CD14-positive monocyte (primary cell): ENCODE measurements at regions not wholly inside any gene's neighbourhood (a gene's known extent, or its start where the extent isn't known, plus 50 kb on each side); places are given as distances from the start of the nearest gene placed in this dataset.
"Not testable (repeated sequence)": the region's sequence is repeated elsewhere in the genome, so short reads cannot be mapped to it uniquely, and the experiment has no call there.

Source experiments
- DNase-seq, 3 donors: peaks; one replicate each; pipeline ENCODE4 v3.0.0-alpha.2; 2011 to 2022
- H2AFZ ChIP-seq: 2 replicates; pipeline ENCODE4 v1.6.0; 2012; ENCODE audit warnings: mild to moderate bottlenecking, low read depth, low read length, inconsistent platforms; ENCODE audit not compliant: insufficient read depth, poor library complexity, severe bottlenecking
- H3K27ac ChIP-seq, 2 donors: 1 replicate in 1 of 2; 2 replicates in 1 of 2; pipeline ENCODE4 v1.5.1; 2012 to 2013; ENCODE audit warnings: low read length in 2 of 2, control low read depth in 1 of 2, inconsistent platforms in 1 of 2, low read depth in 1 of 2, mild to moderate bottlenecking in 1 of 2
- H3K27me3 ChIP-seq, 2 donors: one replicate each; pipeline versions ENCODE4 v1.6.0 to v1.6.1; 2011 to 2013; ENCODE audit warnings: low read length in 2 of 2; ENCODE audit not compliant: control insufficient read depth in 2 of 2, insufficient read depth in 2 of 2
- H3K36me3 ChIP-seq, 2 donors: replicated peaks in 1 of 2; 1 replicate in 1 of 2; 2 replicates in 1 of 2; pipeline versions ENCODE4 v1.5.1 to v1.6.1; 2012 to 2013; ENCODE audit warnings: low read length in 2 of 2, control low read depth in 1 of 2, inconsistent platforms in 1 of 2, mild to moderate bottlenecking in 1 of 2; ENCODE audit not compliant: insufficient read depth in 2 of 2, control insufficient read depth in 1 of 2
- H3K4me1 ChIP-seq, 2 donors: 1 replicate in 1 of 2; 2 replicates in 1 of 2; pipeline versions ENCODE4 v1.5.1 to v1.6.1; 2012 to 2013; ENCODE audit warnings: low read length in 2 of 2, control low read depth in 1 of 2, inconsistent platforms in 1 of 2, mild to moderate bottlenecking in 1 of 2, moderate library complexity in 1 of 2; ENCODE audit not compliant: insufficient read depth in 2 of 2, control insufficient read depth in 1 of 2
- H3K4me2 ChIP-seq: replicated peaks from 2 replicates; pipeline ENCODE3; 2012; ENCODE audit warnings: low read length, moderate library complexity, mild to moderate bottlenecking; ENCODE audit not compliant: poor library complexity, severe bottlenecking; ENCODE audit errors: extremely low read depth
- H3K4me3 ChIP-seq, 3 experiments: fragments of 200-600 bp in 1 of 3; sonication (generic) in 1 of 3; replicated peaks in 1 of 3; 1 replicate in 2 of 3; 2 replicates in 1 of 3; pipeline ENCODE4 v1.5.1; 2011 to 2013; ENCODE audit warnings: low read length in 3 of 3, mild to moderate bottlenecking in 3 of 3, control low read depth in 2 of 3, low read depth in 2 of 3, inconsistent platforms in 1 of 3, moderate library complexity in 1 of 3
- H3K79me2 ChIP-seq: 2 replicates; pipeline ENCODE4 v1.6.0; 2012; ENCODE audit warnings: mild to moderate bottlenecking, control low read depth, inconsistent platforms, low read length, moderate library complexity; ENCODE audit not compliant: insufficient read depth
- H3K9ac ChIP-seq: 2 replicates; pipeline ENCODE4 v1.6.0; 2017; ENCODE audit warnings: low read length, mild to moderate bottlenecking; ENCODE audit not compliant: insufficient read depth, poor library complexity, severe bottlenecking
- H3K9me3 ChIP-seq, 2 donors: replicated peaks in 1 of 2; 1 replicate in 1 of 2; 2 replicates in 1 of 2; pipeline versions ENCODE4 v1.5.1 to v1.6.1; 2012 to 2013; ENCODE audit warnings: low read length in 2 of 2, control low read depth in 1 of 2; ENCODE audit not compliant: control insufficient read depth in 1 of 2, insufficient read depth in 1 of 2
- H4K20me1 ChIP-seq: 2 replicates; pipeline ENCODE4 v1.6.0; 2012; ENCODE audit warnings: mild to moderate bottlenecking, low read length, control low read depth, moderate library complexity; ENCODE audit not compliant: insufficient read depth
- H3K27ac Mint-ChIP-seq, 7 donors: one replicate each; pipeline ENCODE4 v1.8.0; 2020; ENCODE audit warnings: mild to moderate bottlenecking in 7 of 7, mixed read lengths in 7 of 7, moderate library complexity in 6 of 7, inconsistent platforms in 2 of 7
- H3K27me3 Mint-ChIP-seq, 3 donors: one replicate each; pipeline ENCODE4 v1.8.0; 2021 to 2022; ENCODE audit warnings: low read depth in 3 of 3, mild to moderate bottlenecking in 3 of 3, mixed read lengths in 3 of 3, moderate library complexity in 3 of 3, inconsistent platforms in 1 of 3
- H3K36me3 Mint-ChIP-seq, 2 donors: one replicate each; pipeline ENCODE4 v1.8.0; 2020; ENCODE audit warnings: mixed read lengths in 2 of 2, inconsistent platforms in 1 of 2, mild to moderate bottlenecking in 1 of 2
- H3K4me1 Mint-ChIP-seq: one replicate; pipeline ENCODE4 v1.8.0; 2020; ENCODE audit warnings: mild to moderate bottlenecking, mixed read lengths
- H3K4me3 Mint-ChIP-seq, 2 donors: one replicate each; pipeline ENCODE4 v1.8.0; 2020; ENCODE audit warnings: mild to moderate bottlenecking in 2 of 2, mixed read lengths in 2 of 2, moderate library complexity in 1 of 2
- H3K9me3 Mint-ChIP-seq, 7 donors: one replicate each; pipeline ENCODE4 v1.8.0; 2020 to 2022; ENCODE audit warnings: mixed read lengths in 7 of 7, mild to moderate bottlenecking in 6 of 7, moderate library complexity in 6 of 7, inconsistent platforms in 2 of 7
- CTCF ChIP-seq: fragments of 200-600 bp; IDR thresholded peaks from one replicate; pipeline ENCODE4 v1.8.0; 2022; ENCODE audit warnings: antibody characterized with exemption, mild to moderate bottlenecking
- WGBS: methylation state at CpG from one replicate; pipeline ENCODE4 v1.1.5; 2013; ENCODE audit warnings: missing lambda C conversion rate; ENCODE audit not compliant: insufficient coverage; 5-methylcytosine and 5-hydroxymethylcytosine counted together
- intact Hi-C, 2 donors: fragments of 100-400 bp; cut with micrococcal nuclease; formaldehyde crosslinking; loops; one replicate each; pipeline versions ENCODE4 v1.15.0 to v1.15.1; 2023

GRCh38 chr12:34218193-34219045 is 196.1 kb downstream of the ALG10 start:
- H3K27ac ChIP-seq, result no peak overlapping the region
- H3K79me2 ChIP-seq, result no peaks in the 10 kb centered on the region
- Mint-ChIP-seq H3K4me3 (peak overlapping the region; percentile 88 to 89), H3K9me3 (peaks cover 0 to 5% (median 1%) of the 10 kb centered on the region in 7 donors), H3K27me3 (peaks cover 16 to 26% (median 19%) of the 10 kb centered on the region in 3 donors), H3K27ac (peak overlapping the region in 2 of 7 donors; percentile 15 to 36), H3K36me3 (no peaks in the 10 kb centered on the region), H3K4me1 (peaks cover 12% of the 10 kb centered on the region)
- H4K20me1 ChIP-seq, result no peaks in the 10 kb centered on the region
- peak overlapping the region; percentile 66 for H3K4me2 ChIP-seq
- WGBS, result 2% methylated on average over 24 of the region's 39 CpGs
- peaks cover 7 to 8% of the 10 kb centered on the region in 2 donors for H3K4me1 ChIP-seq
- no peaks in the 10 kb centered on the region for H3K36me3 ChIP-seq
- peak; percentile 27 to 61 (median 55) for DNase-seq
- peak; percentile 93 for TF ChIP-seq CTCF
- peak overlapping the region; percentile 1 to 63 (median 43) for H3K4me3 ChIP-seq
- H3K27me3 ChIP-seq, result peaks cover 0 to 9% of the 10 kb centered on the region in 2 donors
- intact Hi-C loops, result loop anchor here (5.0 to 10.0 kb wide), 2 partner anchors 94 to 96 kb away; no protein-coding TSS in a partner anchor
- peak overlapping the region; percentile 37 for H3K9ac ChIP-seq
- no peaks in the 10 kb centered on the region for H3K9me3 ChIP-seq
- H2AFZ ChIP-seq, result peak overlapping the region; percentile 80

GRCh38 chr12:34219046-34219770 is 196.9 kb downstream of the ALG10 start:
- H2AFZ ChIP-seq, result peak overlapping the region; percentile 80
- intact Hi-C loops, result loop anchor here (5.0 to 10.0 kb wide), 2 partner anchors 94 to 97 kb away; no protein-coding TSS in a partner anchor
- H3K36me3 Mint-ChIP-seq, result no peaks in the 10 kb centered on the region
- TF ChIP-seq CTCF, result no peak
- H3K4me1 Mint-ChIP-seq, result peaks cover 12% of the 10 kb centered on the region
- H4K20me1 ChIP-seq, result no peaks in the 10 kb centered on the region
- no peaks in the 10 kb centered on the region for H3K9me3 ChIP-seq
- no peak overlapping the region for H3K27ac ChIP-seq
- H3K4me1 ChIP-seq, result peaks cover 7 to 8% of the 10 kb centered on the region in 2 donors
- H3K27ac Mint-ChIP-seq, result peak overlapping the region in 1 of 7 donors; percentile 15
- DNase-seq, result no peak
- H3K4me3 Mint-ChIP-seq, result peak overlapping the region; percentile 88 to 89
- H3K36me3 ChIP-seq, result no peaks in the 10 kb centered on the region
- peaks cover 0 to 3% (median 1%) of the 10 kb centered on the region in 7 donors for H3K9me3 Mint-ChIP-seq
- H3K79me2 ChIP-seq, result no peaks in the 10 kb centered on the region
- peak overlapping the region; percentile 66 for H3K4me2 ChIP-seq
- 47% methylated on average over 19 of the region's 42 CpGs for WGBS
- H3K27me3 ChIP-seq, result peaks cover 0 to 9% of the 10 kb centered on the region in 2 donors
- peaks cover 16 to 26% (median 19%) of the 10 kb centered on the region in 3 donors for H3K27me3 Mint-ChIP-seq
- H3K9ac ChIP-seq, result peak overlapping the region; percentile 37
- peak overlapping the region in 2 of 3 experiments; percentile 43 to 63 for H3K4me3 ChIP-seq

- H2AFZ ChIP-seq, H3K4me1 ChIP-seq, H3K79me2 ChIP-seq, H3K27me3 ChIP-seq, H3K27ac ChIP-seq, H3K4me3 Mint-ChIP-seq, H3K9me3 ChIP-seq, H3K27ac Mint-ChIP-seq, H3K4me3 ChIP-seq, intact Hi-C loops, H3K9ac ChIP-seq, H3K36me3 ChIP-seq, DNase-seq, H3K4me2 ChIP-seq, H3K9me3 Mint-ChIP-seq, H3K36me3 Mint-ChIP-seq, H4K20me1 ChIP-seq: not testable (repeated sequence)
- Mint-ChIP-seq H3K4me1 (peaks cover 12% of the 10 kb centered on the region), H3K27me3 (peaks cover 14 to 26% (median 19%) of the 10 kb centered on the region in 3 donors)
- WGBS, result 93% methylated on average over 4 of the region's 13 CpGs
Measured at GRCh38 chr12:34220079-34220478, 197.8 kb downstream of the ALG10 start.
